GM23338 (cell line): ENCODE measurements at regions not wholly inside any gene's neighbourhood (a gene's known extent, or its start where the extent isn't known, plus 50 kb on each side); places are given as distances from the start of the nearest gene placed in this dataset.

ENCODE experiments used
- CREB1 ChIP-seq: fragments of 250-450 bp; sonication (Bioruptor Pico); IDR thresholded peaks from 2 replicates; pipeline ENCODE4 v1.5.0; 2020; ENCODE audit warnings: low read depth, mild to moderate bottlenecking, moderate library complexity
- EZH2 ChIP-seq: fragments of 200-600 bp; sonication (generic); IDR thresholded peaks from one replicate; pipeline ENCODE4 v1.8.0; 2017; ENCODE audit warnings: antibody characterized with exemption, mild to moderate bottlenecking, low read depth; ENCODE audit not compliant: unreplicated experiment
- EZH2phosphoT487 ChIP-seq: fragments of 200-600 bp; sonication (generic); IDR thresholded peaks from one replicate; pipeline ENCODE4 v1.8.1; 2018; ENCODE audit warnings: antibody characterized with exemption; ENCODE audit not compliant: unreplicated experiment
- POLR2AphosphoS5 ChIP-seq: IDR thresholded peaks from 2 replicates; pipeline ENCODE4 v1.6.1; 2016; ENCODE audit warnings: antibody characterized with exemption, low read depth
- ZNF114 ChIP-seq: fragments of 250-450 bp; sonication (Bioruptor Pico); IDR thresholded peaks from 2 replicates; pipeline ENCODE4 v1.5.0; 2020; ENCODE audit warnings: mild to moderate bottlenecking, moderate library complexity
- TF ChIP-seq, protein P1 (sequence below), 2 experiments: fragments of 200-600 bp in 1 of 2; sonication (generic) in 1 of 2; conservative IDR thresholded peaks; 2 replicates each; pipeline versions ENCODE4 v1.5.1 to v1.6.1; 2016 to 2017; ENCODE audit warnings: antibody characterized with exemption in 2 of 2, low read depth in 2 of 2, mild to moderate bottlenecking in 2 of 2, moderate library complexity in 1 of 2
- TF ChIP-seq, protein P2 (sequence below): IDR thresholded peaks from one replicate; pipeline ENCODE4 v1.6.1; 2018; ENCODE audit warnings: antibody characterized with exemption; ENCODE audit not compliant: unreplicated experiment
- TF ChIP-seq, protein P3 (sequence below): fragments of 250-450 bp; sonication (Bioruptor Pico); IDR thresholded peaks from 2 replicates; pipeline ENCODE4 v1.5.0; 2020; ENCODE audit warnings: mild to moderate bottlenecking, moderate library complexity

DNA sequence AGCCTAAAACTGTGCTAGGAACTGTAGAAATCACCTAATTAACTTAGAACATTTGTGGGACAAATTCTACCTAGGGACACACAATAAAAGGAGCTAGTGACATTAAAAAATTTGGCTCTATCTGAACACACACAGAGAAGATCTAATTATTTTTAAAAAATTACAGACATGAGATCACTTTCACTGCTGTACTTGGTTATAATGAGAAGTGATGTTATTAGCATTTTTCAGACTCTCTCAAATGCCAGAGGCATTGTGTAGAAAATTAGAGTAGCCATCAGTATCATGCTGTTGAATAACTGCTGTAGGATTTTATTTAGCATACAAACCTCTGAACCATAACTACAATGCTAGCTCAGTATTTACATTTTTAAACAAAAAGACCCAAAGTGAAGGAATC lies 109.1 kb upstream of the ANK2 start:
- TF ChIP-seq, protein P1, sequence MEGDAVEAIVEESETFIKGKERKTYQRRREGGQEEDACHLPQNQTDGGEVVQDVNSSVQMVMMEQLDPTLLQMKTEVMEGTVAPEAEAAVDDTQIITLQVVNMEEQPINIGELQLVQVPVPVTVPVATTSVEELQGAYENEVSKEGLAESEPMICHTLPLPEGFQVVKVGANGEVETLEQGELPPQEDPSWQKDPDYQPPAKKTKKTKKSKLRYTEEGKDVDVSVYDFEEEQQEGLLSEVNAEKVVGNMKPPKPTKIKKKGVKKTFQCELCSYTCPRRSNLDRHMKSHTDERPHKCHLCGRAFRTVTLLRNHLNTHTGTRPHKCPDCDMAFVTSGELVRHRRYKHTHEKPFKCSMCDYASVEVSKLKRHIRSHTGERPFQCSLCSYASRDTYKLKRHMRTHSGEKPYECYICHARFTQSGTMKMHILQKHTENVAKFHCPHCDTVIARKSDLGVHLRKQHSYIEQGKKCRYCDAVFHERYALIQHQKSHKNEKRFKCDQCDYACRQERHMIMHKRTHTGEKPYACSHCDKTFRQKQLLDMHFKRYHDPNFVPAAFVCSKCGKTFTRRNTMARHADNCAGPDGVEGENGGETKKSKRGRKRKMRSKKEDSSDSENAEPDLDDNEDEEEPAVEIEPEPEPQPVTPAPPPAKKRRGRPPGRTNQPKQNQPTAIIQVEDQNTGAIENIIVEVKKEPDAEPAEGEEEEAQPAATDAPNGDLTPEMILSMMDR (conservative IDR thresholded peaks at IDR 0.05; ENCODE audit: low read depth in 2 of 2) = no peak
- TF ChIP-seq ZNF114 (CRISPR knock-in tag) (no peak), EZH2phosphoT487 (no peak), EZH2 (no peak), POLR2AphosphoS5 (no peak), CREB1 (CRISPR knock-in tag) (no peak)
- TF ChIP-seq, protein P2, sequence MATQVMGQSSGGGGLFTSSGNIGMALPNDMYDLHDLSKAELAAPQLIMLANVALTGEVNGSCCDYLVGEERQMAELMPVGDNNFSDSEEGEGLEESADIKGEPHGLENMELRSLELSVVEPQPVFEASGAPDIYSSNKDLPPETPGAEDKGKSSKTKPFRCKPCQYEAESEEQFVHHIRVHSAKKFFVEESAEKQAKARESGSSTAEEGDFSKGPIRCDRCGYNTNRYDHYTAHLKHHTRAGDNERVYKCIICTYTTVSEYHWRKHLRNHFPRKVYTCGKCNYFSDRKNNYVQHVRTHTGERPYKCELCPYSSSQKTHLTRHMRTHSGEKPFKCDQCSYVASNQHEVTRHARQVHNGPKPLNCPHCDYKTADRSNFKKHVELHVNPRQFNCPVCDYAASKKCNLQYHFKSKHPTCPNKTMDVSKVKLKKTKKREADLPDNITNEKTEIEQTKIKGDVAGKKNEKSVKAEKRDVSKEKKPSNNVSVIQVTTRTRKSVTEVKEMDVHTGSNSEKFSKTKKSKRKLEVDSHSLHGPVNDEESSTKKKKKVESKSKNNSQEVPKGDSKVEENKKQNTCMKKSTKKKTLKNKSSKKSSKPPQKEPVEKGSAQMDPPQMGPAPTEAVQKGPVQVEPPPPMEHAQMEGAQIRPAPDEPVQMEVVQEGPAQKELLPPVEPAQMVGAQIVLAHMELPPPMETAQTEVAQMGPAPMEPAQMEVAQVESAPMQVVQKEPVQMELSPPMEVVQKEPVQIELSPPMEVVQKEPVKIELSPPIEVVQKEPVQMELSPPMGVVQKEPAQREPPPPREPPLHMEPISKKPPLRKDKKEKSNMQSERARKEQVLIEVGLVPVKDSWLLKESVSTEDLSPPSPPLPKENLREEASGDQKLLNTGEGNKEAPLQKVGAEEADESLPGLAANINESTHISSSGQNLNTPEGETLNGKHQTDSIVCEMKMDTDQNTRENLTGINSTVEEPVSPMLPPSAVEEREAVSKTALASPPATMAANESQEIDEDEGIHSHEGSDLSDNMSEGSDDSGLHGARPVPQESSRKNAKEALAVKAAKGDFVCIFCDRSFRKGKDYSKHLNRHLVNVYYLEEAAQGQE = no peak
- TF ChIP-seq, protein P3, sequence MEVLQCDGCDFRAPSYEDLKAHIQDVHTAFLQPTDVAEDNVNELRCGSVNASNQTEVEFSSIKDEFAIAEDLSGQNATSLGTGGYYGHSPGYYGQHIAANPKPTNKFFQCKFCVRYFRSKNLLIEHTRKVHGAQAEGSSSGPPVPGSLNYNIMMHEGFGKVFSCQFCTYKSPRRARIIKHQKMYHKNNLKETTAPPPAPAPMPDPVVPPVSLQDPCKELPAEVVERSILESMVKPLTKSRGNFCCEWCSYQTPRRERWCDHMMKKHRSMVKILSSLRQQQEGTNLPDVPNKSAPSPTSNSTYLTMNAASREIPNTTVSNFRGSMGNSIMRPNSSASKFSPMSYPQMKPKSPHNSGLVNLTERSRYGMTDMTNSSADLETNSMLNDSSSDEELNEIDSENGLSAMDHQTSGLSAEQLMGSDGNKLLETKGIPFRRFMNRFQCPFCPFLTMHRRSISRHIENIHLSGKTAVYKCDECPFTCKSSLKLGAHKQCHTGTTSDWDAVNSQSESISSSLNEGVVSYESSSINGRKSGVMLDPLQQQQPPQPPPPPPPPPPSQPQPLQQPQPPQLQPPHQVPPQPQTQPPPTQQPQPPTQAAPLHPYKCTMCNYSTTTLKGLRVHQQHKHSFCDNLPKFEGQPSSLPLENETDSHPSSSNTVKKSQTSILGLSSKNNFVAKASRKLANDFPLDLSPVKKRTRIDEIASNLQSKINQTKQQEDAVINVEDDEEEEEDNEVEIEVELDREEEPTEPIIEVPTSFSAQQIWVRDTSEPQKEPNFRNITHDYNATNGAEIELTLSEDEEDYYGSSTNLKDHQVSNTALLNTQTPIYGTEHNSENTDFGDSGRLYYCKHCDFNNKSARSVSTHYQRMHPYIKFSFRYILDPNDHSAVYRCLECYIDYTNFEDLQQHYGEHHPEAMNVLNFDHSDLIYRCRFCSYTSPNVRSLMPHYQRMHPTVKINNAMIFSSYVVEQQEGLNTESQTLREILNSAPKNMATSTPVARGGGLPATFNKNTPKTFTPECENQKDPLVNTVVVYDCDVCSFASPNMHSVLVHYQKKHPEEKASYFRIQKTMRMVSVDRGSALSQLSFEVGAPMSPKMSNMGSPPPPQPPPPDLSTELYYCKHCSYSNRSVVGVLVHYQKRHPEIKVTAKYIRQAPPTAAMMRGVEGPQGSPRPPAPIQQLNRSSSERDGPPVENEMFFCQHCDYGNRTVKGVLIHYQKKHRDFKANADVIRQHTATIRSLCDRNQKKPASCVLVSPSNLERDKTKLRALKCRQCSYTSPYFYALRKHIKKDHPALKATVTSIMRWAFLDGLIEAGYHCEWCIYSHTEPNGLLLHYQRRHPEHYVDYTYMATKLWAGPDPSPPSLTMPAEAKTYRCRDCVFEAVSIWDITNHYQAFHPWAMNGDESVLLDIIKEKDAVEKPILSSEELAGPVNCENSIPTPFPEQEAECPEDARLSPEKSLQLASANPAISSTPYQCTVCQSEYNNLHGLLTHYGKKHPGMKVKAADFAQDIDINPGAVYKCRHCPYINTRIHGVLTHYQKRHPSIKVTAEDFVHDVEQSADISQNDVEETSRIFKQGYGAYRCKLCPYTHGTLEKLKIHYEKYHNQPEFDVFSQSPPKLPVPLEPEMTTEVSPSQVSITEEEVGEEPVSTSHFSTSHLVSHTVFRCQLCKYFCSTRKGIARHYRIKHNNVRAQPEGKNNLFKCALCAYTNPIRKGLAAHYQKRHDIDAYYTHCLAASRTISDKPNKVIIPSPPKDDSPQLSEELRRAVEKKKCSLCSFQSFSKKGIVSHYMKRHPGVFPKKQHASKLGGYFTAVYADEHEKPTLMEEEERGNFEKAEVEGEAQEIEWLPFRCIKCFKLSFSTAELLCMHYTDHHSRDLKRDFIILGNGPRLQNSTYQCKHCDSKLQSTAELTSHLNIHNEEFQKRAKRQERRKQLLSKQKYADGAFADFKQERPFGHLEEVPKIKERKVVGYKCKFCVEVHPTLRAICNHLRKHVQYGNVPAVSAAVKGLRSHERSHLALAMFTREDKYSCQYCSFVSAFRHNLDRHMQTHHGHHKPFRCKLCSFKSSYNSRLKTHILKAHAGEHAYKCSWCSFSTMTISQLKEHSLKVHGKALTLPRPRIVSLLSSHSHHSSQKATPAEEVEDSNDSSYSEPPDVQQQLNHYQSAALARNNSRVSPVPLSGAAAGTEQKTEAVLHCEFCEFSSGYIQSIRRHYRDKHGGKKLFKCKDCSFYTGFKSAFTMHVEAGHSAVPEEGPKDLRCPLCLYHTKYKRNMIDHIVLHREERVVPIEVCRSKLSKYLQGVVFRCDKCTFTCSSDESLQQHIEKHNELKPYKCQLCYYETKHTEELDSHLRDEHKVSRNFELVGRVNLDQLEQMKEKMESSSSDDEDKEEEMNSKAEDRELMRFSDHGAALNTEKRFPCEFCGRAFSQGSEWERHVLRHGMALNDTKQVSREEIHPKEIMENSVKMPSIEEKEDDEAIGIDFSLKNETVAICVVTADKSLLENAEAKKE (CRISPR knock-in tag) = no peak
